H54 (cell line): ENCODE measurements at regions not wholly inside any gene's neighbourhood (a gene's known extent, or its start where the extent isn't known, plus 50 kb on each side); places are given as distances from the start of the nearest gene placed in this dataset.
"Not testable (repeated sequence)": the region's sequence is repeated elsewhere in the genome, so short reads cannot be mapped to it uniquely, and the experiment has no call there.

Experiments
- DNase-seq: peaks from one replicate; pipeline ENCODE4 v3.0.0; 2011; ENCODE audit warnings: low spot score, mixed read lengths; ENCODE audit not compliant: insufficient read length
- FAIRE-seq: peaks from 3 replicates; lab custom pipeline; 2011; peaks lifted over from hg19 to GRCh38; lab: Jason Lieb, UNC
- POLR2A ChIP-seq: IDR thresholded peaks from 2 replicates; pipeline ENCODE4 v1.6.1; 2011; ENCODE audit warnings: low read depth, mild to moderate bottlenecking, low read length

DNA sequence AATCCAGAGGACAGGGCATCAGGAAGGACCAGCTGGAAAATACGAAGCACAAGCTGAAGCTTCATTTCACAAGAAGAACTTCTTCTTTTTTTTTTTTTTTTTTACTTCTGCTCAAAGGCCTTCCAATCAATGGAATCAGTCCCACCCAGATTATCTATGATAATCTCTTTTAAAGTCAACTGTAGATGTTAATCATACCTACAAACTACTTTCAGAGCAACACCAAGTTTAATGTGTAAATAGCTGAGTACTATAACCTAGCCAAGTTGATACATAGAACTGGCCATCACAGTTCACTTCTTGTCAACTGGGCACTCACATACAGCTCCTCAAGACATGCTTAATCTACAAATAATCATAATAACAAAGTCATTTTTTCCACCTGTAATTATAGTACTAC lies 1645.9 kb upstream of the CELF4 start:
- no peak for TF ChIP-seq POLR2A
- no peak for DNase-seq
- no peak for FAIRE-seq

DNA sequence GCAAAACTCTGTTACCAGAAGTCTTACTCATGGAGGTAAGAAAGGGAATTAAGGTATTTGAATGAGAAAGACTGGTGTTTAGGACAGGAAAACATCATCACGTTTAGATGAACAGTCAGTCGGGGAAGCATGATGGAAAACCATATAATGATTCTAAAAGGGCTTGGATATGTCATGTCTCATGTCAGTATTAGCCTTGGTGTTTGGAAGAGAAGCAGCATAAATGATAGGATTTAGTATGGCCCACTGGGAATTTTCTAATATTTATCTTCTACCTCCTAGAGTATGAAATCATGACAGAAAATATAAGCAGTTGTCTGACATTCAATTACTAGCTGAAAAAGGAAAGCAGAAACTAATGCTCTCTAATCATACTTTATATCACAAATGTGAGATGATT lies 1643.6 kb upstream of the CELF4 start:
- no peak for TF ChIP-seq POLR2A
- no peak for FAIRE-seq
- DNase-seq = no peak

DNA sequence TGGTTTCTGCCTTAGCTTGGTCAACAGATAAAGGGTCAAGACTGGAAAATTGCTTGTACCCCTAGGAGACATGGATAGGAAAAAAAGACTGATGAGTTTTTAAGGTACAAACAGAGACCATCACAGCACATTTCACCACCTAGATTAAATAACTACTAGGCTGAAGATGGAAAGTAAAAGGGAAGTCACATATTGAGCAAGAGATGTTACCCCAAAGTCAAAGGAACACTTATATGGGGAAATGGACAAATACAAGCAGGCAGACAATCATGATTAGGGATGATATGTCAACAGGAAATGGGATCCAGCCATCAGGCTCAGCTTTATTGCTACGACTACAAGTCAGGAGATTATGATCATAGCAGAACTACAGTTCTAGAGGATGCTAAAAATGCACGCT lies 1643.1 kb upstream of the CELF4 start:
- no peak for FAIRE-seq
- no peak for DNase-seq
- TF ChIP-seq POLR2A = no peak

DNA sequence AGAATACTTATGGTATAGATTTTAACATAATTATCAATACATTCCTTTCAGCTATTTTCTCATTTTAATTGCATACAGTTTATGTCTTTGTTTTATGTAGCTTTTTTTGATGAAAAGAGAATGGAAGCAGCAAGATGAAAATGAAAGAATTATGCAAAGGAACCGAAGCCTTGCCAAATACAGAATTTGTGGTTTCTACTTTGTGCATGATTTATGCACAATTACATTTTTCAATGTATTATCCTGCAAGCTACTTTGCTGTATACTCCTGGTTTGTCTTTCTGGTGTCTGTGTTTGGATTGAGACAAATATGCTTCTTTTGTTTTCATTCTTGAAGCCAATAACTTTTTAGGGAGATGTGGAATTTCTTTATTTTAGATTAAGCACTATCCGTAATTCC lies 1642.6 kb upstream of the CELF4 start:
- DNase-seq (no peak), FAIRE-seq (no peak)
- no peak for TF ChIP-seq POLR2A

DNA sequence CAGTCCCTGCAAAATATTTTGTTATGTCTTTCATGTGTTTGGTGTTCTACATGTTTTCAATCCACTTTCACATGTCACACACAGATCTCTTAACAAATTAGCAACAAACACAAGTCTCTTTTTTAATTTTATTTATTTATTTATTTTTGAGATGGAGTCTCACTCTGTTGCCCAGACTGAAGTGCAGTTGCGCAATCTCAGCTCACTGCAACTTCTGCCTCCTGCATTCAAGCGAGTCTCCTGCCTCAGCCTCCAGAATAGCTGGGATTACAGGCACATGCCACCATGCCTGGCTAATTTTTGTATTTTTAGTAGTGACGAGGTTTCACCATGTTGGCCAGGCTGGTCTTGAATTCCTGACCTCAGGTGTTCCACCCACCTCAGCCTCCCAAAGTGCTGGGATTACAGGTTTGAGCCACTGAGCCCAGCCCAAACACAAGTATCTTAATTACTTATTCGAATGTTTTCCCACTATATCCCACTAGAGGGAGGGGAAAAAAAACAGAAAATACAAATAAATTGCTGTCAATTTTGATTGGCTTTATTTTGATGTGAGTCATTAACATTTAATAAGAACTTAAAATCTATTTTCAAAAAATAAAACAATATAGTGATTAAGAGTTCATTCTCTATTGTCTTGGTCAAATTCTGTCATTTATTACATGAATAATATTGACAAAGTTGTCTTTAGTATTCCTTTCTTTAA lies 1641.0 kb upstream of the CELF4 start:
- not testable (repeated sequence) for FAIRE-seq, DNase-seq

DNA sequence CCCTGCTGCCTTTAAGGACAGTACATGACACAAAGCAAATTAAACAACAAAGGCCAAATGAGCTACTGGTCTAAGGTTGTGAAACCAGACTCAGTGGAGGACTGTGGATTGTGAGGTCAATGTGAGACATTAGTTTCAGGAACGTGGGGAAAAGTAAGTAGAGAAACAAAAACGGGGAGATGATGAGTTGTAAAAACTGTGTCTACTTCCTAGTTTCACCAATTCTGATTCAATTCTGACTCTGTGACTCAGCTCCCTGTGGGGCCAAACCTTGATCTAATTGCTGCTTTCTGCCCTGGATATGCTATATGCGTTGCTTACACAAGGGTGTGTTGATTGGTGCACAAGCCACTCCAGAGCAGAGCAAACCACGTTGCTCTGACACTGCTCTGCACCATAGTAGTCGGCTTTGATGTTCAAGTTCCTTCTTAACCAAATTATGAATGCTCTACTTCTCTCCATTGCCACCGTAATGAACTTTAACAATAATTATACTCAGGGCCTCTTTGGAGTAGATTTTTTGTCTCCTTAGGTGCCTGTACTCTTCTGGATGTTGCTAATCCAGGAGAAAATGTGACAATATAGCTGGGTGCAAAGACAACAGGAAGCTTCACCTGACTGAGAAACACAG lies 1640.1 kb upstream of the CELF4 start:
- no peak for DNase-seq
- FAIRE-seq = no peak
- TF ChIP-seq POLR2A = no peak

DNA sequence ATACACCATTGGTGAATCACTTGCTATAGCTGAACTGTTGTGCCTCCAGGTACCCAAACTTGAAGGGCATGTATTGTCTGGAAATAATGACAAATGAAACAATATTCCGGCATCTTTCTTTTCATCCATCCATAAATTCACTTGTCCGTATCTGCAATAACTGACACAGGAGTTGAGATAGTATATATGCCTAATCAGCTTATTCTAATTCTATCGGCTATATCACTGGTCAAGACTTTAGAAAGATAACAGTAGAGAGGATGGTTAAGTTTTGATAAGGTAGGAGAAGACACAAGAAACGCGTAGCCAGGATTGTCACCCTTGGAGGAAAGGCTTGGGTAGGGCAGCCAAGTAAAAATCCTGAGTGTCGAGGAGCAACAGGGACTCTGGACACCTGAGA lies 1634.6 kb upstream of the CELF4 start:
- DNase-seq (no peak), FAIRE-seq (no peak)
- no peak for TF ChIP-seq POLR2A

DNA sequence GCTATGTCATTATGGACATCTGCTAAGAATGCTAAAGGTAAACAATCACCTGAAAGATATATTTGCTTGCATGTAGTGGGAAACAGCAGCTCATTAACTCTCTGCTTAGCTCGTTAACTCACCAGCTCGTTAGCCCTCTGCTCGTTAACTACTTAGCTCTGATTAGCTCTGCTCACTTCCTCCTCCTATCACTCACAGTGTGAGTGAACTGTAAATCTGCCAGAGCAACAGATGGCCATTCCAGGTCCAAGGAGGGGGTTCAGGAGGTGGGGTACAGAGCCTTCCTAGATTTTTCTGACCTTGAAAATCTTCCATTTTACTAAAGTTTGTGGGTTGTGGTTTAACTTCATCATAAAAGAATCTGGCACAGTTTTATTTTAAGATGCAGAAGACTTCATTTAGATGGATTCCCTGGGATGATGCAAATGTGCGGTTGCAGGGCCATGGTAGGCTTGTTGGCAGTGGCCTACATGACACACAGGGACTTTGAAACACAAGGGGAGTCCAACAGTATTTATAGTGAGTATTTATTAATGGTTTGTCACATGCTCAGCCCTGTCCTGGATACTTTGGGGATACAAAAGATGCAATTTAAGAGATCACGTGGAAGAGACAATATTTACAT lies 1633.7 kb upstream of the CELF4 start:
- FAIRE-seq = no peak
- no peak for TF ChIP-seq POLR2A

DNA sequence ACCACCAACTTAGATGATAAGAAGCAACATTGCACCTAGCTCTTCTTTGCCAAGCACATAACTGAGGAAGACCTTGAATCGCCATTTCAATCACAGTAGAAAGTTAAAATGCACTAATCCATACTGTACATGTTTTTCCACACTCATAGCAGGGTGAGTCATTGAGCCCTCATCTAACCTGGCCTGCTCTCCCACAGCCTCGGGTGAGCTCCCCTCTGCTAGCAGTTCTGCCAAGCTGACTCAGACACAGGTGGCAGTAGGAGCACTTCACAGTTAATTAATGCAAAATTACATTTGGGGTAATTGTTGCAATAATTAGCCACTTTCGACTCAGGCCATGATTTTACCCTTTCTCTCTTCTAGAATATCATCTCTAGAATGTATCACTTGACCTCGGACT lies 1632.8 kb upstream of the CELF4 start:
- no peak for DNase-seq
- FAIRE-seq = peak; percentile 77
- no peak for TF ChIP-seq POLR2A

More for the DNA sequence above, 1633.7 kb upstream of the CELF4 start:
- DNase-seq = no peak

DNA sequence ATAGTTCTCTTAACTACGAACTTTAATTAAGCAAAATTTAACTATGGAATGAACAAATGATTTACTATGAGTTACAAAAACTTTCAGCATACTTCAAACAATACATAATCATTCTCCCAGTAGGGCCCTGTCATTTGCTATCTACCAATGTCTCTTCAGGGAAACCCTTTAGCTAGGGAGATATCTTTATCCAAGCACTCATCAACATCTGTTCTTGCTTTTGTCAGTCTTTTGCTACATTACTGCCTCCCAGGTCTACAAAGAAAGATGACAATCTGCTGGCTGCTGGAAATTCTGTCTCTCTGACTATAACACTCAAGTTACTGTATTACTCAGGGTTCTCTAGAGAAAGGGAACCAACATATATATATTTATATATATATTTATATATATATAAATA lies 1626.3 kb upstream of the CELF4 start:
- DNase-seq = no peak
- TF ChIP-seq POLR2A = no peak

DNA sequence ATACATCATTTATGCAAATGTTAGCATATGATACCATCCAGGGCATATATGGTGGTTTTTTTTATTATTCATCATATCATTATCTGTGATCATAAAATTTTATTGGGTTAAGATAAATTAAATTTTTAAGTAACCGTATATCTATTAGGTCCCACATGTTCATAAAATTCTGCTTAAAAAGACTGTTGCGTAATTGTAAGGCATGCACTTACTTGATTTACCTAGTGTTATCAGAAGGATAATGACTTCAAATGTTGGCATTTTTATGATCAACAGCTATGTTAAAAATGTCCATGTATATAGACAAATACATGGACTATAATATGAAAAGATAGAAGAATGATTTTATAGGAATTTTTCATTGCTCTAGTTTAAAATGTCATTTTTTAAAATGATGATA lies 1625.5 kb upstream of the CELF4 start:
- no peak for FAIRE-seq
- TF ChIP-seq POLR2A = no peak
- no peak for DNase-seq

More for the DNA sequence above, 1626.3 kb upstream of the CELF4 start:
- FAIRE-seq = no peak

DNA sequence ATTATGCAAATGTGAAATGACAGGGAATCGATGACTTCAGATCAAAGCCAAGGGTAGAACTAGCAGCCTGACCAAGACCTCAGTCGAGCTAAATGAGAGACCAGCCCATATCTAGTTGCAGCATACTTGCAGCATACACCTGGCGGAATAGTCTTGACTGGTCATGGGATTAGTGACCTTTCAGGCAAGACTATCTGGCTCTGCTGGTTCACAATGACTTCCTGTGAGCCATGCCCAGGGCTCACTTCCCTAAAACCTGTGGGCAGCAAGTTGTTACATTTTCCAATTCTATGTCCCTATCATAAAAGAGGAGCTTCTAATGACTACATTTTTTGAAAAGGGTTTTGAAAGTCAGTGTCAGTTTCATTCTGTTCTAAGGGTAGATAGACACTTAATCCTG lies 1624.9 kb upstream of the CELF4 start:
- no peak for TF ChIP-seq POLR2A
- FAIRE-seq = no peak

DNA sequence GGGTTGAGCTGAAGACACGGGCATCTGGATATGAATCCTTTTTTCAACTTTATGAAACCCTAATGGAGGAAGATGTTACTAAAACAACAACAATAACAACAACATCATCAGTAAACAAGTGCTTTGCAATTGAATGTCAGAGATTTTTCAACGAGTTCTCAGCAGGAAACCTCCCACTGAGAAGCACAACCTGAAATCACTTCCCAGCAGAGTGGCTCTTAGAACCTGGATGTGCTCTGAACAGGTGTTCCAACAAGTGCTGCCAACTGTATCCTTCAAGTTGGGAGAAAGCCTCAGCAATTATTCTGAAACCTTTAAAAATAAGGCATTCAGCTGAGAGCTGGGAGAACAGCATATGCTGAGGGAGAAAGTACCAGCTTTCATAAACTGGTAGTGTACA lies 1622.7 kb upstream of the CELF4 start:
- no peak for FAIRE-seq
- TF ChIP-seq POLR2A = no peak
- no peak for DNase-seq

More for the DNA sequence above, 1624.9 kb upstream of the CELF4 start:
- DNase-seq = no peak

DNA sequence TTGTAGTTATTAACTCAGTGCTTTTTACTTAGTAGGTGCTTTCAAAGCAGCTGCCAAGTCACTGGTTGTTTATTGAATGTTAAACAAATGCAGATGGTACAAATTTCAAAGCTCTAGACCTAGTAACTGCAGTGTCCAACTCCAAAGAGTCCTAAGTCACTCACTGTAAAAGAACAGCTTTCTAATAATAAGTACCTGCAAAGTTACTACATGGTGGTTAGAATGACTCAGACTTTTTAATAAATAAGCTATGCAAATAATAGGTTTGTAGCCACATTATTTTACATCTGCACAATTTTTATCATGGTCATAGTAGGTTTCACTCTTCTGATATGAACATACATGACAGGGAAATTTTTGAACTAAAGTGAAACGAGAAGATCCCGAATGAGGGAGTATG lies 1620.4 kb upstream of the CELF4 start:
- FAIRE-seq (no peak), DNase-seq (no peak)
- no peak for TF ChIP-seq POLR2A

DNA sequence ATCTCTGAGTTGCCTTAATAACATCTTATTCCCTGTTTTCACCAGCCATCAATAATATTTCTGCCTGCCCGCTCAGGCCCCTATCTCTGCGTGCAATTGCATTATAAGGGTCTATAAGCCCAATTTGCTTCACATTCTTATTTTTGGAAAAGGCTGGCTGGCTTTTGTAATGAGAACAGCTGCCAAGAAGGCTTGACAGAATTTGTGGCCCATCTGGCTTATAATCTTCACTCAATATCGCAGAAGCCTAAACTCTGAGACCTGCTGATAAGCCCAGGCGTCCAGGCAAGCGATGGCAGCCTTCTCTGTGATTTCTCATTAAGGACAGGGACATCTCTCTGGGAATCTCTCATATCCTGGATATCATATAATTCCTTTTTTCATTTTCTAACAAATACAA lies 1618.6 kb upstream of the CELF4 start:
- no peak for FAIRE-seq
- DNase-seq = no peak
- no peak for TF ChIP-seq POLR2A
